Naive thymus-derived CD4-positive, alpha-beta T cell (primary cell): ENCODE measurements at regions not wholly inside any gene's neighbourhood (a gene's known extent, or its start where the extent isn't known, plus 50 kb on each side); places are given as distances from the start of the nearest gene placed in this dataset.

Source experiments
- ATAC-seq: fragments of 150-1000 bp; cut with Tn5 transposase; 2 replicates; pipeline ENCODE4 v1.10.0; 2021; ENCODE audit warnings: mild to moderate bottlenecking, moderate library complexity
- CTCF ChIA-PET: fragments of 350-600 bp; sonication (Branson Sonifier 250); formaldehyde crosslinking; loops from one replicate; lab custom pipeline; 2021; ENCODE audit warnings: antibody characterized with exemption; lab: Charles Lee
- POLR2A ChIA-PET: fragments of 350-600 bp; sonication (Branson Sonifier 250); formaldehyde crosslinking; loops from one replicate; lab custom pipeline; 2021; ENCODE audit warnings: antibody characterized with exemption, inconsistent platforms; lab: Charles Lee
- DNase-seq, 9 donors: peaks; one replicate each; pipeline versions ENCODE4 v3.0.0 to v3.0.0-alpha.2; 2020 to 2022; ENCODE audit warnings: mixed read lengths in 1 of 9
- H3K27ac ChIP-seq: one replicate; pipeline ENCODE4 v1.7.0; 2013; ENCODE audit warnings: mild to moderate bottlenecking, low read depth, low read length, moderate library complexity
- H3K27me3 ChIP-seq, 2 donors: one replicate each; pipeline ENCODE4 v1.7.0; 2013; ENCODE audit warnings: low read length in 2 of 2, mild to moderate bottlenecking in 2 of 2, moderate library complexity in 2 of 2; ENCODE audit not compliant: control insufficient read depth in 2 of 2, insufficient read depth in 2 of 2
- H3K36me3 ChIP-seq, 3 experiments: 1 replicate in 2 of 3; 2 replicates in 1 of 3; pipeline ENCODE4 v1.7.0; 2013; ENCODE audit warnings: low read length in 3 of 3, mild to moderate bottlenecking in 3 of 3, moderate library complexity in 1 of 3; ENCODE audit not compliant: insufficient read depth in 3 of 3, control insufficient read depth in 2 of 3
- H3K4me1 ChIP-seq, 2 donors: one replicate each; pipeline ENCODE4 v1.7.0; 2013; ENCODE audit warnings: low read length in 2 of 2, mild to moderate bottlenecking in 2 of 2, moderate library complexity in 1 of 2; ENCODE audit not compliant: control insufficient read depth in 2 of 2, insufficient read depth in 2 of 2
- H3K4me3 ChIP-seq: 2 replicates; pipeline ENCODE4 v1.7.0; 2013; ENCODE audit warnings: mild to moderate bottlenecking, low read length
- H3K9me3 ChIP-seq, 3 experiments: 1 replicate in 2 of 3; 2 replicates in 1 of 3; pipeline ENCODE4 v1.7.0; 2013; ENCODE audit warnings: low read length in 3 of 3; ENCODE audit not compliant: control insufficient read depth in 2 of 3
- H3K27ac Mint-ChIP-seq, 9 donors: one replicate each; pipeline ENCODE4 v1.8.0; 2020 to 2022; ENCODE audit warnings: mixed read lengths in 9 of 9, mild to moderate bottlenecking in 8 of 9, moderate library complexity in 5 of 9, inconsistent platforms in 2 of 9
- H3K27me3 Mint-ChIP-seq, 5 donors: one replicate each; pipeline ENCODE4 v1.8.0; 2021 to 2022; ENCODE audit warnings: mixed read lengths in 5 of 5, mild to moderate bottlenecking in 1 of 5
- H3K36me3 Mint-ChIP-seq, 5 donors: one replicate each; pipeline ENCODE4 v1.8.0; 2020 to 2022; ENCODE audit warnings: mixed read lengths in 5 of 5, mild to moderate bottlenecking in 3 of 5, inconsistent platforms in 1 of 5
- H3K4me1 Mint-ChIP-seq, 7 donors: one replicate each; pipeline ENCODE4 v1.8.0; 2020 to 2022; ENCODE audit warnings: mixed read lengths in 7 of 7, mild to moderate bottlenecking in 3 of 7, inconsistent platforms in 1 of 7
- H3K4me3 Mint-ChIP-seq, 10 donors: one replicate each; pipeline ENCODE4 v1.8.0; 2020 to 2022; ENCODE audit warnings: mild to moderate bottlenecking in 10 of 10, mixed read lengths in 10 of 10, moderate library complexity in 6 of 10, inconsistent platforms in 2 of 10
- H3K9me3 Mint-ChIP-seq, 11 donors: one replicate each; pipeline ENCODE4 v1.8.0; 2020 to 2022; ENCODE audit warnings: mixed read lengths in 11 of 11, mild to moderate bottlenecking in 4 of 11, inconsistent platforms in 1 of 11, moderate library complexity in 1 of 11
- intact Hi-C, 2 donors: fragments of 100-400 bp; cut with micrococcal nuclease; formaldehyde crosslinking; loops; one replicate each; pipeline ENCODE4 v1.15.1; 2023

GRCh38 chr10:52986125-52986524, 213.5 kb upstream of the MBL2 start:
- no peaks in the 10 kb centered on the region for H3K4me1 Mint-ChIP-seq
- no peak overlapping the region for H3K27ac ChIP-seq
- ChIA-PET POLR2A (no interaction called here), CTCF (no interaction called here)
- H3K4me1 ChIP-seq: no peaks in the 10 kb centered on the region
- H3K36me3 Mint-ChIP-seq: no peaks in the 10 kb centered on the region
- DNase-seq (no peak), ATAC-seq (no peak)
- no peaks in the 10 kb centered on the region for H3K27me3 Mint-ChIP-seq
- intact Hi-C loops: no loop called here
- no peak overlapping the region for H3K4me3 Mint-ChIP-seq
- H3K9me3 ChIP-seq: no peaks in the 10 kb centered on the region
- no peaks in the 10 kb centered on the region for H3K27me3 ChIP-seq
- no peaks in the 10 kb centered on the region for H3K36me3 ChIP-seq
- H3K4me3 ChIP-seq: no peak overlapping the region
- peaks cover 0 to 12% (median 2%) of the 10 kb centered on the region in 11 donors for H3K9me3 Mint-ChIP-seq
- H3K27ac Mint-ChIP-seq: no peak overlapping the region

GRCh38 chr10:52984169-52984568, 211.6 kb upstream of the MBL2 start:
- H3K27me3 ChIP-seq: no peaks in the 10 kb centered on the region
- Mint-ChIP-seq H3K27me3 (no peaks in the 10 kb centered on the region), H3K27ac (no peak overlapping the region), H3K4me3 (no peak overlapping the region), H3K9me3 (peaks cover 0 to 13% (median 1%) of the 10 kb centered on the region in 11 donors), H3K36me3 (no peaks in the 10 kb centered on the region), H3K4me1 (no peaks in the 10 kb centered on the region)
- no peaks in the 10 kb centered on the region for H3K9me3 ChIP-seq
- intact Hi-C loops: no loop called here
- no peak overlapping the region for H3K4me3 ChIP-seq
- H3K4me1 ChIP-seq: no peaks in the 10 kb centered on the region
- ChIA-PET CTCF (interaction anchor here (0.6 kb wide), 1 partner anchor 193 kb away, joined by 3 read pairs; no protein-coding TSS in a partner anchor), POLR2A (no interaction called here)
- no peak overlapping the region for H3K27ac ChIP-seq
- H3K36me3 ChIP-seq: no peaks in the 10 kb centered on the region
- DNase-seq: no peak
- no peak for ATAC-seq

GRCh38 chr10:52979295-52979990, 206.9 kb upstream of the MBL2 start:
- H3K4me3 Mint-ChIP-seq: no peak overlapping the region
- no peaks in the 10 kb centered on the region for H3K36me3 Mint-ChIP-seq
- H3K27me3 ChIP-seq: no peaks in the 10 kb centered on the region
- no peak overlapping the region for H3K27ac Mint-ChIP-seq
- no peak overlapping the region for H3K27ac ChIP-seq
- no peak overlapping the region for H3K4me3 ChIP-seq
- H3K27me3 Mint-ChIP-seq: no peaks in the 10 kb centered on the region
- CTCF ChIA-PET: no interaction called here
- ATAC-seq: no peak
- POLR2A ChIA-PET: no interaction called here
- no peaks in the 10 kb centered on the region for H3K4me1 Mint-ChIP-seq
- no peak for DNase-seq
- intact Hi-C loops: no loop called here
- no peaks in the 10 kb centered on the region for H3K36me3 ChIP-seq
- peaks cover 0 to 21% (median 1%) of the 10 kb centered on the region in 11 donors for H3K9me3 Mint-ChIP-seq
- H3K4me1 ChIP-seq: no peaks in the 10 kb centered on the region
- H3K9me3 ChIP-seq: no peaks in the 10 kb centered on the region

GRCh38 chr10:52977581-52977980, 205.0 kb upstream of the MBL2 start:
- Mint-ChIP-seq H3K9me3 (peaks cover 0 to 19% (median 2%) of the 10 kb centered on the region in 11 donors), H3K4me3 (no peak overlapping the region), H3K27ac (no peak overlapping the region), H3K27me3 (no peaks in the 10 kb centered on the region), H3K36me3 (no peaks in the 10 kb centered on the region), H3K4me1 (no peaks in the 10 kb centered on the region)
- Histone ChIP-seq H3K27ac (no peak overlapping the region), H3K4me3 (no peak overlapping the region), H3K27me3 (no peaks in the 10 kb centered on the region), H3K4me1 (no peaks in the 10 kb centered on the region), H3K36me3 (no peaks in the 10 kb centered on the region), H3K9me3 (no peaks in the 10 kb centered on the region)
- ATAC-seq (no peak), DNase-seq (no peak)
- ChIA-PET CTCF (no interaction called here), POLR2A (no interaction called here)
- intact Hi-C loops: no loop called here

GRCh38 chr10:52967806-52968795, 195.5 kb upstream of the MBL2 start:
- no peaks in the 10 kb centered on the region for H3K36me3 ChIP-seq
- no peak overlapping the region for H3K27ac Mint-ChIP-seq
- no peak for DNase-seq
- H3K4me1 Mint-ChIP-seq: peaks cover 0 to 1% (median 0%) of the 10 kb centered on the region in 7 donors
- no peak for ATAC-seq
- no peaks in the 10 kb centered on the region for H3K4me1 ChIP-seq
- H3K27me3 Mint-ChIP-seq: no peaks in the 10 kb centered on the region
- intact Hi-C loops: no loop called here
- ChIA-PET CTCF (no interaction called here), POLR2A (no interaction called here)
- H3K27ac ChIP-seq: no peak overlapping the region
- H3K4me3 Mint-ChIP-seq: no peak overlapping the region
- H3K4me3 ChIP-seq: no peak overlapping the region
- peaks cover 0 to 17% (median 3%) of the 10 kb centered on the region in 11 donors for H3K9me3 Mint-ChIP-seq
- no peaks in the 10 kb centered on the region for H3K36me3 Mint-ChIP-seq
- no peaks in the 10 kb centered on the region for H3K27me3 ChIP-seq
- no peaks in the 10 kb centered on the region for H3K9me3 ChIP-seq

GRCh38 chr10:52966904-52967303, 194.3 kb upstream of the MBL2 start:
- H3K36me3 Mint-ChIP-seq: no peaks in the 10 kb centered on the region
- no peak for DNase-seq
- peaks cover 0 to 12% (median 0%) of the 10 kb centered on the region in 11 donors for H3K9me3 Mint-ChIP-seq
- Histone ChIP-seq H3K4me1 (no peaks in the 10 kb centered on the region), H3K9me3 (no peaks in the 10 kb centered on the region), H3K4me3 (no peak overlapping the region), H3K27ac (no peak overlapping the region), H3K36me3 (no peaks in the 10 kb centered on the region), H3K27me3 (no peaks in the 10 kb centered on the region)
- H3K4me1 Mint-ChIP-seq: peaks cover 0 to 1% (median 0%) of the 10 kb centered on the region in 7 donors
- intact Hi-C loops: no loop called here
- no peak overlapping the region for H3K27ac Mint-ChIP-seq
- H3K27me3 Mint-ChIP-seq: no peaks in the 10 kb centered on the region
- ATAC-seq: no peak
- POLR2A ChIA-PET: no interaction called here
- CTCF ChIA-PET: no interaction called here
- H3K4me3 Mint-ChIP-seq: no peak overlapping the region
